ENCODE measurements at regions not wholly inside any gene's neighbourhood (a gene's known extent, or its start where the extent isn't known, plus 50 kb on each side); places are given as distances from the start of the nearest gene placed in this dataset.
"Not testable (repeated sequence)": the region's sequence is repeated elsewhere in the genome, so short reads cannot be mapped to it uniquely, and the experiment has no call there.

- DNase-seq (ENCODE audit: low read depth), result no peak
Measured at GRCh38 chr14:105971593-105972500, 445.5 kb downstream of the TMEM121 start.

- DNase-seq (ENCODE audit: low read depth), result no peak
Measured at GRCh38 chr14:105974902-105975301, 448.5 kb downstream of the TMEM121 start.

- DNase-seq (ENCODE audit: low read depth), result no peak
Measured at GRCh38 chr14:105978618-105979295, 452.4 kb downstream of the TMEM121 start.

GRCh38 chr14:105979446-105979845 lies 453.1 kb downstream of the TMEM121 start:
- DNase-seq (ENCODE audit: low read depth), result no peak

GRCh38 chr14:105980224-105980623 lies 453.8 kb downstream of the TMEM121 start:
- no peak for DNase-seq (ENCODE audit: low read depth)

GRCh38 chr14:105981517-105982302 lies 455.3 kb downstream of the TMEM121 start:
- DNase-seq (ENCODE audit: low read depth), result not testable (repeated sequence)

- DNase-seq (ENCODE audit: low read depth), result no peak
Measured at GRCh38 chr14:105982664-105983063, 456.3 kb downstream of the TMEM121 start.

GRCh38 chr14:105986894-105987284 lies 460.5 kb downstream of the TMEM121 start:
- no peak for DNase-seq (ENCODE audit: low read depth)

GRCh38 chr14:105987563-105987962 lies 461.2 kb downstream of the TMEM121 start:
- DNase-seq (ENCODE audit: low read depth), result no peak

GRCh38 chr14:105989566-105990302 lies 463.4 kb downstream of the TMEM121 start:
- no peak for DNase-seq (ENCODE audit: low read depth)

GRCh38 chr14:105991677-105992076 lies 465.3 kb downstream of the TMEM121 start:
- DNase-seq (ENCODE audit: low read depth), result not testable (repeated sequence)

- no peak for DNase-seq (ENCODE audit: low read depth)
Measured at GRCh38 chr14:105993814-105994213, 467.4 kb downstream of the TMEM121 start.

- DNase-seq (ENCODE audit: low read depth), result not testable (repeated sequence)
Measured at GRCh38 chr14:105995011-105995710, 468.8 kb downstream of the TMEM121 start.

- not testable (repeated sequence) for DNase-seq (ENCODE audit: low read depth)
Measured at GRCh38 chr14:105998597-105998996, 472.2 kb downstream of the TMEM121 start.

- DNase-seq (ENCODE audit: low read depth), result no peak
Measured at GRCh38 chr14:105999361-106000028, 473.1 kb downstream of the TMEM121 start.

GRCh38 chr14:106000029-106000511 lies 473.7 kb downstream of the TMEM121 start:
- not testable (repeated sequence) for DNase-seq (ENCODE audit: low read depth)

- DNase-seq (ENCODE audit: low read depth), result not testable (repeated sequence)
Measured at GRCh38 chr14:106001277-106001676, 474.9 kb downstream of the TMEM121 start.

GRCh38 chr14:106003351-106003750 lies 477.0 kb downstream of the TMEM121 start:
- DNase-seq (ENCODE audit: low read depth), result no peak

- DNase-seq (ENCODE audit: low read depth), result not testable (repeated sequence)
Measured at GRCh38 chr14:106004937-106005795, 478.8 kb downstream of the TMEM121 start.
